ENCODE measurements at regions not wholly inside any gene's neighbourhood (a gene's known extent, or its start where the extent isn't known, plus 50 kb on each side); places are given as distances from the start of the nearest gene placed in this dataset.
A peak's percentile ranks its signal among the peaks of the same experiment; 100 is the strongest.

DNA sequence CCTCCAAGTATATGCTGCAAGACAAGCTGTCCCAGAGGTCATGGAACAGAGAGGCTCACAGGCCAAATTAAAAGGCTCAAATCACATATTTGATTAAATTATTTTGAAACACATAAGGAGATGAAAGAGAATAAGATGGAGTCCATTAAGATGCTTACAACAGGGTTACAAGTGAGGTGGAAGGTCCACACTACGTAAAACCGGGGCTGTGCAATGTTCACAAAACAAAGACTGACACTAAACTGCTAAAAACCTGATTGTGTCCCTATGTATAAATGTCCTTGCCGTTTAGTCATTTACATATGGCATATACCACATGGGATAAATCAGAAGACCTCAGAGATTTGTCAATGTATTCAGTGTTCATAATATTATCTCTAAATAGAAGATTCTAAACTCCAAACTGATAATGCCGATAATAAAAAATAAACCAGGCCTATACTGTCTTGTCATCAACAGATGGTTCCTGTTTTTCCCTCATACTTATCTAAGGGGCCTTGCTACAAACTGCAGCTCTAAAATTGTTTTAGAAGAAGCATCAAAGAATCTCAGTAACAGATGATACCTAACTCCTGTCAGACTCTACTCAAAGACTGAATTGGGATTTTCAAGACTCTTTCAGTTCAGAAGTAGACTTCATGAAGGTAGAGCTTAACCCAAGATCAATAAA, 51.8 kb upstream of the RIPOR2 start:
- Histone ChIP-seq H3K4me1 (ENCODE audit: control insufficient read depth, insufficient read depth, low read length) (peaks cover 14% of the 10 kb centered on the region), H3K9ac (ENCODE audit: low read depth, low read length) (no peak overlapping the region), H3K27me3 (ENCODE audit: control insufficient read depth, insufficient read depth, low read length) (no peaks in the 10 kb centered on the region), H3K36me3 (ENCODE audit: control insufficient read depth, insufficient read depth, low read length) (no peaks in the 10 kb centered on the region), H3K4me3 (ENCODE audit: low read depth, low read length) (no peak overlapping the region), H3K9me3 (ENCODE audit: control insufficient read depth, insufficient read depth, low read length) (no peaks in the 10 kb centered on the region)

DNA sequence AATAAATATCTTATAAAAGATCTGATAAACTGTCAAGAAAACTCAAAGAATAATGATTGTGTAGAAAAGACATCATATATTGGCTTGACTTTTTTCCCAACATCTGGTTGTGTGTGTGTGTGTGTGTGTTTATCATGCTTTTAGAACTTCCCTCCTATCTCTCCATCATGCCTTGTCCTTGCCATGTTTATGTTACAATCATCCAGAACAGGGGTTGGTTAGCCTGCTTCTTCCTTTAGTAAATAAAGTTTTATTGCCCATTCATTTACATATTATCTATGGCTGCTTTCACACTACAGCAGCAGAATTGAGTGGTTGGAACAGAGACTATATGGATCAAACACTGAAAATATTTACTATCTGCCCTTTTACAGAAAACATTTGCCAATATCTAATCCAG, 52.8 kb upstream of the RIPOR2 start:
- Histone ChIP-seq H3K4me3 (ENCODE audit: low read depth, low read length) (no peak overlapping the region), H3K36me3 (ENCODE audit: control insufficient read depth, insufficient read depth, low read length) (no peaks in the 10 kb centered on the region), H3K9ac (ENCODE audit: low read depth, low read length) (no peak overlapping the region), H3K27me3 (ENCODE audit: control insufficient read depth, insufficient read depth, low read length) (no peaks in the 10 kb centered on the region), H3K4me1 (ENCODE audit: control insufficient read depth, insufficient read depth, low read length) (peaks cover 9% of the 10 kb centered on the region), H3K9me3 (ENCODE audit: control insufficient read depth, insufficient read depth, low read length) (no peaks in the 10 kb centered on the region)

DNA sequence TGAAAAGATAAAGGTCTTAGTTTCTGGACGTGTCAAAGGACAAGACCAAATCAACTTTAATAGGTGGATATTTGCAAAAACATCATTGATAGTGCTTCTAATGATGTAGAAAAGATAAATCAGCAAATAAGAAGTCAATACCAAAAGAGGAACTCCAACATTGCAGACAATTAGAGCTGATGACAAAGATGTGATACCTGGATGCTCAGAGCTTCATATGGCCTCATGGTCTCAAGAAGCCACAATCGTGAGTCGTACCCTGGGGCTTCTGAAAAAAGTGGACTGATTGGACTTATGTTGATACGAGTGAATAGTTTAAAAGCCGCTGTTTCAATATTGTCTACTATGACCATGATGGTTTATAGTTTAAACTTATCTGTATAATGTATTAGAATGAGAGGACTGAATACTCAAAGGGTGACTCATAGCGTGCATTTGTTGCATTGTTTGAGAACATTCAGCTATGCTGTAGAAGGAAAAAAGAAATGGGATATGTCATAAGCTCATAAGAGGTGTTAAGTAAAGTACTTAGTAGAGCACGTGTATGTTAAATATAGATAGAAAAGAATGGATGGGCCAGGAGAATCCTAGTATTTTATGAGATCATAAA, 54.6 kb upstream of the RIPOR2 start:
- Histone ChIP-seq H3K9ac (ENCODE audit: low read depth, low read length) (no peak overlapping the region), H3K36me3 (ENCODE audit: control insufficient read depth, insufficient read depth, low read length) (no peaks in the 10 kb centered on the region), H3K4me1 (ENCODE audit: control insufficient read depth, insufficient read depth, low read length) (peaks cover 2% of the 10 kb centered on the region), H3K9me3 (ENCODE audit: control insufficient read depth, insufficient read depth, low read length) (no peaks in the 10 kb centered on the region), H3K4me3 (ENCODE audit: low read depth, low read length) (no peak overlapping the region), H3K27me3 (ENCODE audit: control insufficient read depth, insufficient read depth, low read length) (no peaks in the 10 kb centered on the region)

DNA sequence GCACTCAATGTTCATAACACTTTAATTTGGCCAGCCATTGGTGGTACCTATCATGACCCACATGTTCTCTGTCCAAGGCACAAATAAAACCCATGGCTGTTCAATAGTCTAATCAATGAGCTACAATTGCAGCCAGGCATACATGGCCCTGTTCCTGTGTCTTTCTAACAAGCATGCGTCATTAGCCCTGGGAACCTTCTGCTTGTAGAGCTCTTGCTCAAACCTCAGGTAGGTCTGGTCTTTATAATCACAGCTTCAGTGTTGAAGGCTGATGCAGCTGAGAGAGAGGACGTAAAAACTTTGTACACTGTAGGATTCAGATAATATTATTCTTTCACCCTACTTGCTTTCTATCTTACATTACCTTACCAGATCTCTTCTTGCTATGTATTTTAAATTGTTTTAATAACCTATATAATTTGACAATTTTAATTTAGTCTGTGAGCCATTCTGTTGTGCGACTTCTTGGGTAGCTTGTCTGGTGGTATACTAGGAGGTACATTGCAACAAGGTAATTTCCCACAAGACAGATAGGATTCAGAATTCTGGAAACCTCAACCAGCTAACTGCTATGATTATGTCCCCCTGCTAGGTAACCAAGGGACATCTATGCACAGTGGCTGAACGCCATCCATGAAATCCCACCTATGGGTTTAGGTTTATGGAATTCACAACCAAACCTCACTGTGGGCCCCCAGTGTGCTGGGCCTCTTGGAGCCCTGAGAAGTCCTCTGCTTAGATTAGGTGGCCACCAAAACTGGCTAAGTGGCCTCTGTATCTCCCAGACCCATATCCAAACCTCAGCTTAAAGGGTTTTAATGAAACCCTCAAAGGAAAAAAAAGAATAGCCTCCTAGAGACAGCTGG, 55.4 kb upstream of the RIPOR2 start:
- Histone ChIP-seq H3K27me3 (ENCODE audit: control insufficient read depth, insufficient read depth, low read length) (no peaks in the 10 kb centered on the region), H3K36me3 (ENCODE audit: control insufficient read depth, insufficient read depth, low read length) (no peaks in the 10 kb centered on the region), H3K4me1 (ENCODE audit: control insufficient read depth, insufficient read depth, low read length) (no peaks in the 10 kb centered on the region), H3K4me3 (ENCODE audit: low read depth, low read length) (no peak overlapping the region), H3K9ac (ENCODE audit: low read depth, low read length) (no peak overlapping the region), H3K9me3 (ENCODE audit: control insufficient read depth, insufficient read depth, low read length) (no peaks in the 10 kb centered on the region)

DNA sequence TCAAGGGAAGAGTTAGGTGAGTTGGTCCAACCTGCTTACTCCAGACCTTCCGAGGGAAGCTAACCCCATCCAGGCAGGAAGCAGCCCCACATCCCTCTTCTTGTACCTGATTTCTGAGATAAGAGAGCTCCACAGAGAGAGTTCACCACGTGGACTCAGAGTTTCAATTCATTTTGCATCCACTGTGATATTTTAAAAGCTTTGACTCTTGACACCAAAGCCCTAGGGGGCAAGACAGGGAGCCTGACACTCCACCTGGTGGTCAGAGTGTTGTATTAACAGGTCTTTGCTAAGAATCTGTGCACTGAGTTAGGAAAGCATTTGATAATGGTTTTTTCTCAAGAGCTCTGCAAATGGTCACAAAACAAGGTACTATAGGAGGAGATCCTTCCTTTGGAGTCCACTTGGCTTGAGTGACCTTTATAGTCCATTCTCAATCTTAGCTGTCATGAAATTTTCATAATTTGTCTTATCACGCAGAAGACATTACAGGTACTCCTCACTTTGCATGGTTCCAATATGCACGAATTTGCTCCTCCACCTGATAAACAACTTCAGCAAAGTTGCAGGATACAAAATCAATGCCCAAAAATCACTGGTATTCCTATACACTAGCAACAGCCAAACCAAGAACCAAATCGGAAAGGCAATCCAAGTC, 56.2 kb upstream of the RIPOR2 start:
- no peaks in the 10 kb centered on the region for H3K27me3 ChIP-seq (ENCODE audit: control insufficient read depth, insufficient read depth, low read length)
- no peak overlapping the region for H3K4me3 ChIP-seq (ENCODE audit: low read depth, low read length)

DNA sequence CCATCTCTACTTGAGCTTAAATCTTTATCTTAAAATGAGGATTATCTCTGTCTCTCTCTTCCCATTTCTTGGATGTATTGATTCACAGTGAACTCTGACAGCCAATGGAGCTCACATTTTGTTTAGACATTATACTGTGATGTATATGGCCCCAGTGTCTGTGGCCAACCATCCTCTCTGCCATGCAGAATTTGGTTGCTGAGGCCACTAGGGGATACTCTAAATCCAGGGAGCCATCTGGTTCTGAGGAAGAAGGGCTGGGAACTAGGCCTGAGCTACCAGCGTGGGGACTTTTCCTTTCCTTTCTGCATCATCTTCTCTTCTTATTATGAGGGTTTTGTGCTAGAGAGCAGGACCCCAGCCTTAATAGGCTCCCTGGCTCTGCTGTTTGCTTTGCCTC, 59.1 kb upstream of the RIPOR2 start:
- H3K4me3 ChIP-seq (ENCODE audit: low read depth, low read length), result no peak overlapping the region
- no peaks in the 10 kb centered on the region for H3K9me3 ChIP-seq (ENCODE audit: control insufficient read depth, insufficient read depth, low read length)
- no peaks in the 10 kb centered on the region for H3K27me3 ChIP-seq (ENCODE audit: control insufficient read depth, insufficient read depth, low read length)
- H3K4me1 ChIP-seq (ENCODE audit: control insufficient read depth, insufficient read depth, low read length), result peaks cover 23% of the 10 kb centered on the region
- no peak overlapping the region for H3K9ac ChIP-seq (ENCODE audit: low read depth, low read length)
- H3K36me3 ChIP-seq (ENCODE audit: control insufficient read depth, insufficient read depth, low read length), result no peaks in the 10 kb centered on the region

More for the DNA sequence above, 56.2 kb upstream of the RIPOR2 start:
- Histone ChIP-seq H3K9me3 (ENCODE audit: control insufficient read depth, insufficient read depth, low read length) (no peaks in the 10 kb centered on the region), H3K36me3 (ENCODE audit: control insufficient read depth, insufficient read depth, low read length) (no peaks in the 10 kb centered on the region), H3K9ac (ENCODE audit: low read depth, low read length) (no peak overlapping the region), H3K4me1 (ENCODE audit: control insufficient read depth, insufficient read depth, low read length) (peaks cover 7% of the 10 kb centered on the region)

DNA sequence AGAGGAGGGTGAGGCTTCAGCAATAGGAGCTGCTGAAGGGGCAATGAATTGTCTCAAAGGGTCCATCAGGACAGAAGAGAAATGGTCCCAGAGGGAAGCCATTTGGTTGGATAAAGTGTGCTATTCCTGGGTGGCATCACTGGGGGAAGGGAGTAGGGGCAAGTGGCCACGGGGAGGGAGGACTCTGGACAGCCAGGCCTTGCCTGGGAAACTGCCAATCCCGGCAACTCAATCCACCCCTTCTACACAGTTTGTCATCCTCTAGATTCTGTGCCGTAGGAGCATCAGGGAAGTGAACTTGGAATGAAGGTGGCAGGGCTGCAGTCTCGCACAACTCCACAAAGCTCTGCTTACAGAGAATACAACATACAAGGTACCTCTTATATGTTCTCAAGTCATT, 59.5 kb upstream of the RIPOR2 start:
- H3K27me3 ChIP-seq (ENCODE audit: control insufficient read depth, insufficient read depth, low read length), result no peaks in the 10 kb centered on the region
- no peak overlapping the region for H3K9ac ChIP-seq (ENCODE audit: low read depth, low read length)
- H3K9me3 ChIP-seq (ENCODE audit: control insufficient read depth, insufficient read depth, low read length), result no peaks in the 10 kb centered on the region
- H3K4me1 ChIP-seq (ENCODE audit: control insufficient read depth, insufficient read depth, low read length), result peaks cover 23% of the 10 kb centered on the region
- no peaks in the 10 kb centered on the region for H3K36me3 ChIP-seq (ENCODE audit: control insufficient read depth, insufficient read depth, low read length)
- no peak overlapping the region for H3K4me3 ChIP-seq (ENCODE audit: low read depth, low read length)

DNA sequence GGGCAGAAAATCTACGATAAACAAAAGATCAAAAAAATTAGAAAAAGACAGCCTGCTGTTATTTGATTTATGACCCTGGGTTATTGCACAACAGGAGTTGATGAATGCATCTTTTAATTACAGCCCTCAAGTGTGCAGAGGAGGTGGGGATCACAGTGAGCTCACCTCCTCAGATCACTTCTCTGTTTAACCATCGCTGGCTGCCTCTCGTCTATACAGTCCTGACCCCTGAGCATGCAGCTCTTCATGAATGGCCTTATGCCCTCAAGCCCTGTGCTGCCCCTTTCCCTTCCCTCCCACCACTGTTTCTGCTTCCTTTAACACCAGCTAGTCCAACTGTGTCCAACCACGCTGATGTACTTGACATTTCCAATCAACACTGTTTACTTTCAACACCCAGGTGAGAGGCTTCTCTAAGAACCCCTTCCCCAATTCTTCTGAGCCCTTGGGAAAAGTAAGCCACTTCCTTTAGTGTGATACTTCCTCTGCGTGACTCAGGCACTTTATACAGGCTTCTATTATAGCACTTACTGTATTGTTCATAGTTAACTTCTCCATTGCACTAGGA, 60.6 kb upstream of the RIPOR2 start:
- Histone ChIP-seq H3K27me3 (ENCODE audit: control insufficient read depth, insufficient read depth, low read length) (no peaks in the 10 kb centered on the region), H3K36me3 (ENCODE audit: control insufficient read depth, insufficient read depth, low read length) (no peaks in the 10 kb centered on the region), H3K4me1 (ENCODE audit: control insufficient read depth, insufficient read depth, low read length) (peaks cover 23% of the 10 kb centered on the region), H3K4me3 (ENCODE audit: low read depth, low read length) (no peak overlapping the region), H3K9ac (ENCODE audit: low read depth, low read length) (no peak overlapping the region), H3K9me3 (ENCODE audit: control insufficient read depth, insufficient read depth, low read length) (no peaks in the 10 kb centered on the region)

DNA sequence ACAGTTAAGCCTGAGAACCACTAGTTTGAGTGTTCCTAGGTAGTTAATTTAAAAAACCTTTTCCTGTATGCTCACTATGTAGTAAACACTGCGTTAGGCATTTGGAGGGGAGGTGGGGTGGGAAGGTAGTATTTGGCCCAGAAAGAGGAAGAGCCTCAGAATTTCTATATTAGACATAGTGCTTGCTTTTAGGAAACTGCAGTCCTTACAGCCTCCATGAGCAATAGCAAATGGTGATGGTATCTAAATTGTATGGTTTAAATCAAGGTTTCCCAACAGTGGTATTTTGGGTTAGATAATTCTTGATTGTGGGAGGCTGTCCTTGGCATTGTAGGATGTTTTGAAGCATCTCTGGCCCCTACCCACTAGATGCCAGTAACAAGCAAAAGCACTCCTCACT, 61.5 kb upstream of the RIPOR2 start:
- no peaks in the 10 kb centered on the region for H3K36me3 ChIP-seq (ENCODE audit: control insufficient read depth, insufficient read depth, low read length)
- peaks cover 23% of the 10 kb centered on the region for H3K4me1 ChIP-seq (ENCODE audit: control insufficient read depth, insufficient read depth, low read length)
- H3K27me3 ChIP-seq (ENCODE audit: control insufficient read depth, insufficient read depth, low read length), result no peaks in the 10 kb centered on the region
- H3K9me3 ChIP-seq (ENCODE audit: control insufficient read depth, insufficient read depth, low read length), result no peaks in the 10 kb centered on the region
- no peak overlapping the region for H3K9ac ChIP-seq (ENCODE audit: low read depth, low read length)
- H3K4me3 ChIP-seq (ENCODE audit: low read depth, low read length), result no peak overlapping the region

DNA sequence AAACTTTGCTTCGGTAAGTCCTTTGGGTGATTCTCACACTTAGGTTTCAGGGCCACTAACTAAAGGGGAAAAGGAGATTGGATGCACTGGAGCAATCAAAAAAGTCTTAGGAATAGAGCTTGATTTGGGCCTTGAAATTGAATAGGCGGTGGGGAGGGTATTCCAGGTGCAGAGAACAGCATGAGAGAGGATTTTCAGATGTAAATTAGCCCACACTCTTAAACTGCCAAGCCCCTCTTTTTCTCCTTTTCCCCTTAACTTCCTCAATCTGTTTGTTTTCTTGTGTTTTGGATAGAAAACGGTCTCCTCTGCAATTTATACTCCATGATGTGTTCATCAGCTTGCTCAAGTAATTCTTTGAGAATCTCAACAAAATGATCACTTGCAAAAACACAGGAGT, 62.1 kb upstream of the RIPOR2 start:
- Histone ChIP-seq H3K27me3 (ENCODE audit: control insufficient read depth, insufficient read depth, low read length) (no peaks in the 10 kb centered on the region), H3K9ac (ENCODE audit: low read depth, low read length) (peak overlapping the region; percentile 5), H3K36me3 (ENCODE audit: control insufficient read depth, insufficient read depth, low read length) (no peaks in the 10 kb centered on the region), H3K9me3 (ENCODE audit: control insufficient read depth, insufficient read depth, low read length) (no peaks in the 10 kb centered on the region), H3K4me1 (ENCODE audit: control insufficient read depth, insufficient read depth, low read length) (peaks cover 23% of the 10 kb centered on the region), H3K4me3 (ENCODE audit: low read depth, low read length) (no peak overlapping the region)

DNA sequence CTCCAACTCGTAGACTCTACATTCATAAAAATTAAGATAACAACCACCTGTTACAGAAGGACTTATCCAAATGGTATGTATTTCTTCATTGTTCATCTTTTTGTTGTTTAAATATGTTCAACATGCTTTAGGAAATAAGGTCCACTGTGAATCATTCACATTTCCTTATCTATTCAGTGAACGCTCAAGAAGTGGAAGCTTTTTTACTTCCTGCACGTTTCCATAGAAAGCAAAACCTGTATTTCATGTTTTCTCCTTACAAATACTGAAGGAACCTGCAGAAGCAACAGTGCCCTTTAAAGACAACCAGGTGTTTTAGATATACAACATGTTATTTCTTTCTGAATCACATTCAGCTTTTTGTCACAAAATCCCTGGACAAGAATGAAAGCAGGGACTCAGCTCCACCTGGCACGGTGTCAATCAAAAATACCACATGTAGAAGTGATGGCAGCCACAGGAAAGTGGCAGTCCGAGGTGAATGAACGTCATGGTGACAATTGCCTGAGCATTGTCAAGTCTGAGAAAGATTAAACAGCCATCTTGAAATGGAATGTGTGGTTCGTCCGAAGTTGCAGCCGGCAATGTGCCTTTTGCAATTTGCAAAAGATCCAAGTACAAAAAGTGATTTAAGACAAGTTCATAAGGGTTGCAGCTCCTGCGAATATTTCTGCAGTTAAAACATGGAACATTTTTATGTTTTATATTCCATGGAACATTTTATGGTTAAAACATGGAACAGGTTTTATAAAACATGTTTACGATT, 66.7 kb upstream of the RIPOR2 start:
- Histone ChIP-seq H3K36me3 (ENCODE audit: control insufficient read depth, insufficient read depth, low read length) (no peaks in the 10 kb centered on the region), H3K9ac (ENCODE audit: low read depth, low read length) (no peak overlapping the region), H3K4me1 (ENCODE audit: control insufficient read depth, insufficient read depth, low read length) (peaks cover 10% of the 10 kb centered on the region)

More for the DNA sequence above, 66.7 kb upstream of the RIPOR2 start:
- no peaks in the 10 kb centered on the region for H3K9me3 ChIP-seq (ENCODE audit: control insufficient read depth, insufficient read depth, low read length)
- no peaks in the 10 kb centered on the region for H3K27me3 ChIP-seq (ENCODE audit: control insufficient read depth, insufficient read depth, low read length)
- no peak overlapping the region for H3K4me3 ChIP-seq (ENCODE audit: low read depth, low read length)
